CD4-positive, alpha-beta T cell treated with Interleukin-6 at 100 ng/mL for 8 hours (primary cell): ENCODE measurements at regions not wholly inside any gene's neighbourhood (a gene's known extent, or its start where the extent isn't known, plus 50 kb on each side); places are given as distances from the start of the nearest gene placed in this dataset.
A peak's percentile ranks its signal among the peaks of the same experiment; 100 is the strongest.
"Not testable (repeated sequence)": the region's sequence is repeated elsewhere in the genome, so short reads cannot be mapped to it uniquely, and the experiment has no call there.

Source experiments
- DNase-seq: peaks from one replicate; pipeline ENCODE4 v3.0.0-alpha.2; 2020; ENCODE audit warnings: mixed read lengths, low spot score

DNA sequence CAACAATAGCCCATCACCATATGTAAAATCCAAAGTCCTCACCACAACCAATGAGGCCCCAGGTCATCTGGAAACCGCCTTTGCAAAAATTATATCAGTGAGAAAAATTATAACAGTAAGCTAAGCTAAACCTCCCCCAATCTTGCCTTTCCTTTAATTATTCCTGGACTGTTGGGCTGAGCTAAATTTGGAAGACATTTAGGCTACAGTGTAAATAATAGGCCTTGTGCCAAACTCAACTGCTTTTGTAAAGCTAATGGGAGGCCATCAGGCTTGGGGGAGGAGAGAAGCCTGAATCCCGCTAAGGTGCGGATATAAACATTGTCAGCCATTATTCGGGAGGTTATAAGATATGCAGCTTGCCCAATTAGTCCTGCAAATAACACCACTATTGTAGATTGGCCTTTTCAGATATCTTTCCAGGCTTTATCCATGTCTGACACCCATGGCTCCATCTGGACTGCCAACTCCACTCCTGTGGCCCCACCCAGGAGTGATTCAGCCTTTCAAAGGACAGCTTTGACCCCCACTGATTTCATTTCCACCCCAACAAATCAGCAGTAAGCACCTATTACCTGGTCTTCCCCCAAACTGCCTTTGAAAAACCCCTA lies 53.0 kb upstream of the CA12 start:
- no peak for DNase-seq

DNA sequence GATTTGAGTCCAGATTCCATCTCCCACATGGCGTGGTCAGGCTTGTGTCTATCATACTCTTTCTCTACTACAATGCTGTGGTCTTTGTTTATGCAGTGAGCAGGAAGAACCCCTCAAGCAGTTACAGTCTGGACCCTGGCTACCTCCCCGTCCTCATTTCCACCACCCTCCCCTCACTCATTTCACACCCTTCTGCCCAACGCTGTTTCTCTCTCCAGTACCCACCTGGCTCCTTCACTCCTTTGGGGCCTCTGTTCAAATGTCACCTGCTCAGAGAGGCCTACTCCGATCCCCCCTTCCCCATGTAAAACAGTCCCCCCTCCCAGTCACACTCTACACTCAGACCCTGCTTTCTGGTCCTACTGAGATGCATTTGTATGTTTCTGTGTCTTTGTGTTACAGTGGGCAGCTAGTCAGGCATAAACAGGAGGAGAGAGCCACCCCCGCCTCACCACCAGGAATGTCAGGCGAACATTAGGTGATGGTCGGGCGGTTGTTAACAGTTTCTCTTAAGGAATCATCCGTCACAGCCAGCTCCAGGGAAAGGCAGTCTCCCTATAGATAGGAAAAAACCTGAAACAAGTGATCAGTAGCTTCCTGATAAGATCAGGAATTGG lies 53.7 kb upstream of the CA12 start:
- no peak for DNase-seq

- DNase-seq: no peak
Observed at GRCh38 chr15:63436341-63436740, 54.7 kb upstream of the CA12 start.

GRCh38 chr15:63436872-63437375 lies 55.3 kb upstream of the CA12 start:
- DNase-seq: peak; percentile 83

DNA sequence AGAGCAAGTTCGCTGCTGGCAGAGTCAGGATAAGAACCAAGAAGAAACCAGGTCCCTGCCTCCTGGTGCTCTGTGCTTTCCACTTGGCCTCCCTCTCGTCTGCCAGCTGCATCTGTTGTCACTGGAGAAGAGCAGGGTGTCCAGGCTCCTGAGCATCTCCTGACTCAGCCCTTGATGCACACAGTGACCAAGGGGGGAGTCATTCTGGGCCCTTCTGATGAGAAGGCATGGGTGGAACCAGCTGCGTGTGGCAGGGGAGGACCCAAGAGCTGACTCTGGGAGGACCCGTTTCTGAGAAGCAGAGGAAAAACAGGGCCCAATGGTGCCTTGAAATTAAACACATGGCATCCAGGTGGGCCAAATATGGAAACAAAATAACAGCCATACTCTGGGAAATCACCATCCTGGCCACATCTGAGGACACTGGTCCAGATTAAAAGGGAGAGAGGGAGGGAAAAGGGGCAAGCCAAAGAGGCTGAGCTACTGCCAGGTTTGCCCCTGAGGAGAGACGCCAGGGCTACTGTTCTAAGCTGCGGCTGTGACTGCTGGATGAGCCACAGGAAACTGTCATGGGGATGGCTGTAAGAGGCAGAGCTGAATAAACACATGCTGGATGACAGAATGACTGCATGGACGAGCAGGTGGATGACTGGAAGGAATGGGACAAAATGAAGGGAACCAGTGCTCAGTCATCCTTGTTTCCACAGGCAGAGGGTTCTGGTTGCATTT lies 58.1 kb upstream of the CA12 start:
- DNase-seq: no peak

DNA sequence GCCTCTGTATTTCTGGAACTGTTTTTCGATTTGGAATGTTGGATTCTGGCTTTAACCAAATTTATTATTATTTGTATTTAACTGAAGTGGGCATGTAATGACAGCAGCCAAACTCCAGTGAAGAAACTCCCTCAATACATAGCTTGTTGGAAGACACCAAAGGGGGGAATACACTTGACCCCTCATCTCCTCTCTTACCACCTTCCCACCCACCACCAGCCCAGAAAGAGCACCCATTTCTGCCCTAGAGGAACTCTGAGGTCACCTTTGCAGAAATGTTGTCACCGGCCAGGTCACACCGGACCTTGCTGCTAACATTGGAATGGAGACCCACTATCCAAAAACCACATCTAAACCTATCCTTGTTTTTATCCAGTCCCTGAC lies 58.6 kb upstream of the CA12 start:
- DNase-seq: no peak

DNA sequence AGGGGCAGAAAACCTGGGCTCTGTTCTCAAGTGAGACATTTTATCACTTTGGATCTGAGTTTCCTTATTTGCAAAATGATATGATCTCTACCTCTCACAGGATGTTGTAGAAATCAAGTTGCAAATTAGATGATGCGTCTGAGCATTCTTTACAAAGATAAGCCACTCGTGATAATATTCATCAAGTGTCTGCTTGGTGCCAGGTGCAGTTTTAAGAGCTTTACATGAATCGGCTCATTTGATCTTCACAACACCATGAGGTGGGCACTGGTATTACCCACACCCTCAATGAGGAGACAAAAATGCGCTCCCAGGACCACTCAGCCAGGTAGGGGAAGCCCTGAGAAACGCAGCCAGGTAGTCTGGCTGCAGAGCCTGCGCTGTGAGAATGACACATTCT lies 59.1 kb upstream of the CA12 start:
- no peak for DNase-seq

DNA sequence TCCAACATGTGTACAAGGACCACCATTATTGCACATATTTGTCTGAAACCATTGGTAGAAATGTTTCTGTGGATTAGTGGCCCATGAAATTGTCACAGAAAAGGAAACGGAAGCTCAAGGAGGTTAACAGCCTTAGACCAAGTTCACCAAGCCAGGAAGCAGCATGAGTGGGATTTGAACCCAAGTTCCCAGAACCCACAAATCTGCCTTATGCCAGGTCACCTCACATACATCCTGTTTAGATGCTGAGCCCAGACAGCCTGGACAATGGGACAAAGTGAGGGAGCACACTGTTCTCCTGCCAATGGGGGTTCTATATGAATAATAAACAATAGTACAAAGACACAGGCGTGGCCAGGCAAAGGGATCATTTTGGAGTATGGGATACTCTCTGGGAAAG lies 59.6 kb upstream of the CA12 start:
- DNase-seq: no peak

DNA sequence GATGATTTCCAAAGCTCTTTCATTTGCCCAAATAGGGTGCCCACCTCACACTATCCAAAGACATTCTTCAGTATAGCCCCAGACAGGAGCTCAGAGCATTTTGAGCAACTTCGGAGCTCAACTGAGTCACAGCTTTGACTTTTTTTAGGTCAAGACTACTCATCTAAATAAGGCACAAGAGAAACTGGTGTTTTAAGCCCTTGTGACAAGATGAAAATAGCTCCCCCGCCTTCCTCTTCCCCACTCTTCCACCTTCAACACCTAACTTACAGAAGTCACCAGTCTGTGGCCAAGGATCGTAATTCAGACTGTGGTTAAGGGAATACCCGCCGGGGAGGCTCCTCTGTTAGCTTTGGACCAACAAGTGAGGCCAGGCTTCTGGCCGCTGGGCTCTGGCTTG lies 60.4 kb upstream of the CA12 start:
- DNase-seq: no peak

- no peak for DNase-seq
Observed at GRCh38 chr15:63444611-63445010, 59.8 kb upstream of the USP3 start.

GRCh38 chr15:63446255-63446654 lies 58.1 kb upstream of the USP3 start:
- peak; percentile 12 for DNase-seq

GRCh38 chr15:63447017-63447676 lies 57.2 kb upstream of the USP3 start:
- DNase-seq: no peak

DNA sequence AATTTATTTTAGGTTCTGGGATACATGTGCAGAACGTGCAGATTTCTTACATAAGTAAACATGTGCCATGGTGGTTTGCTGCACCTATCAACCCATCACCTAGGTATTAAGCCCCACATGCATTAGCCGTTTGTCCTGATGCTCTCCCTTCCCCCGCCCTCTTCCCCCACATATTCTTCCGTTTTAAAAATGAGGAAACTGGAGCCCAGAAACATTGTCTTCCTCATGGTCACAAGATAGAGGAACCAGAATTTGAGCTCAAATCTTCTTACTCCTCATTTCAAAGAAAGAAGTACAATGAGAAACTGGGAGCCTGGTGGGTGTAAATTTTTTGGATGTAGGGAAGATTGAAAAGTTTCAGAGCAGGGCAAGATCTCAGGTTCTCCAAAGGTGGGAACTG lies 56.1 kb upstream of the USP3 start:
- DNase-seq: no peak

- not testable (repeated sequence) for DNase-seq
Observed at GRCh38 chr15:63448872-63449555, 55.4 kb upstream of the USP3 start.

DNA sequence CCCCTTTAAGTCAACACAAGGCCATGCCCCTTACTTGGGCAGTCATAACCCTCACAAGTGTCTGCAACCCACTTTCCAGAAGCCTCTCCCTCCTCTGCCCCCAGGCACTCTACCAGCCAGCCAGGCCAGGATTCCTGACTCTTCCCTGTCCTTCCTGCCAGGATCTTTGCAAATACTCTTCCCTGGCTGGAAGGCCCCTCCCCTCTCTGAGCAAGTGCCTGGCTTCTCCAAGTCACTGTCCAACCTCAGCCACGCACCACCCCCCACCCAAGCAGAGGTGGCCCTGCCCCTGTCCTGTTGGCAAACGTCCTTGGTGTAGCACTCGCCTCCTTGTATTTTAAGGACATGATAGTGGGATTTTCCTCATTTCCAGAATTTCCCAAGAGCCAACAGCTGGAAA lies 54.7 kb upstream of the USP3 start:
- DNase-seq: no peak

- no peak for DNase-seq
Observed at GRCh38 chr15:63450884-63451225, 53.5 kb upstream of the USP3 start.

DNA sequence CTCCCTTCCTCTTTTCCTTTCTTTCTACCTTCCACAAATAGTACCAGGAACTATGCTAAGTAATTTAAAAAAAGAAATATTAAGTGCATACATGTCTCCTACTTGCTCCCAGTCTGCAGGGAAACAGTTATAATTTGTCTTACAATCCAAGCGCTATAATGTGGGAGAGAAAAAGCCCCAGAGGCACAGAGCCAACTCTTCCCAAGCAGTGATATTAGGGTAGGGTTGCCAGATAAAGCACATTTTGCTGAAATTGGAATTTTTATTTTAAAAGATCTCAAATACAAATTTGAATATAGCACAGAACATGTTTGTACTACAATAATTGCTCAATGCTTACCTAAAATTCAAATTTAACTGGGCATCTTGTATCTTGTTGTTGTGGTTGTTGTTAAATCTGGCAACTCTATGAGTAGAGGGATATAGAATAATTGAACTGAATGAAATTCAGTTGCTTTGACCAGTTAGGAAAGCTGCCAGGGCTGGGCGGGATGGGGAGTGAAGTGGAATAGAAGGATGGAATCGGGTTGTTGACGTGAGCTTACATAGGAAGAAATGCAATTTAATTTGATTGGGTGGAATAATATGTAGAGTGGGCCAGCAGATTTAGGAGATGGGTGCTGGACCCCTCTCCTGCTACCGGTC lies 52.6 kb upstream of the USP3 start:
- DNase-seq: no peak

DNA sequence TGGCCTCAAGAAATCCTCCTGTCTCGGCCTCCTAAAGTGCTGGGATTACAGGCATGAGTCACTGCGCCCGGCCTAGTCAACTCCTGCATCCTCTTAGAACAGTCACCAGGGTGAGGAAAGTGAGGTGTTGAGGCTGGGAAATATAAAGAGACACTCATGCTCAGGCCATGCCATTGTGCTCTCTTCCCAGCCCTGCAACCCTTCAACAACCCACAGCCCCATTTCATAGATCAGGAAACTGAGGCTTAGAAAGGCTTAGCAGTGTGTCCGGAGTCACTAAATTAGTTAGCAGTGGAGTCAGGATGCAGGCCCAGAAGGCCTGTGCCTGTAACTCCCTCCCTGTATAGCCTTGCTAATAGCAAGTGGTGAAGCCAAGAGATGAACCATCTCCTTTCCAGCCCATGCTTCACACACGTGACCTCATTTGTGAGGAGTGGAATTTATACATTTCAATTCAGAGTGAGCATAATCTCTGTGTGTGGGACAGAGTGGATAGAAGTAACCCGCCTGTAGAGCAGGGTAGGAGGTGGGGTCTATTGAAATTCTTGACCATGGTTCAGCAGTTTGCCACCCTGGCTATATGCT lies 51.7 kb upstream of the USP3 start:
- DNase-seq: no peak

DNA sequence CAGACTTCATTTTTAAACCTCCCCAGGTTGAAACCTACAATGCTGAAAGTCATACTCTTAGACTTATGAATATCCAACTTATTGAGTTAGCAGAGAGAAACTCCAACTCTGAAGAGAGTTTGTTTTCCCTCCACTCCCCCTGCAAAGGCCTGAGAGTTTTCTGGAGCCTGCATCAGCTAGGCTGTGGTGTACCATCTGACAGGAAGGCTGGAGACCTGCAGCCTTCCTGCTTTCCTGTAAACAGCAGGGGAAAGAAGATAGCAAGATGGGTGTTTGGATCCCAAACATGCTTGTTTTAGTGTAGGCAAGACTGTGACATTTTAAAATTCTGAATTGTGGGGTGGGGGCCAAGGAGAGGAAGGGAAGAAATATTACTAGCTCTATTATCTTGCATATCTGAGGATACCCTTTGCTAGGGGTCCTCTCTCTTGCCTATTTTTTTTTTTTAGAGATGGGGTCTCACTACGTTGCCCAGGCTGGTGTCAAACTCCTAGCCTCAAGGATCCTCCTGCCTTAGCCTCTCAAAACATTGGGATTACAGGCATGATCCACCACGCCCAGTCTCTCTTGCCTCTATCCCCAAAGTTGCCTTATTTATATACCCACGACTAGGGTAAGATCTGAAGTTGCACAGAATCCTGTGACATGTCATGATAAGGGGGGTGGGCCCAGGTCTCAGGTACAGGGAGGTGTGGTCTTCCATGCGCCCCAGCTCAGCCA lies 51.0 kb upstream of the USP3 start:
- DNase-seq: no peak

DNA sequence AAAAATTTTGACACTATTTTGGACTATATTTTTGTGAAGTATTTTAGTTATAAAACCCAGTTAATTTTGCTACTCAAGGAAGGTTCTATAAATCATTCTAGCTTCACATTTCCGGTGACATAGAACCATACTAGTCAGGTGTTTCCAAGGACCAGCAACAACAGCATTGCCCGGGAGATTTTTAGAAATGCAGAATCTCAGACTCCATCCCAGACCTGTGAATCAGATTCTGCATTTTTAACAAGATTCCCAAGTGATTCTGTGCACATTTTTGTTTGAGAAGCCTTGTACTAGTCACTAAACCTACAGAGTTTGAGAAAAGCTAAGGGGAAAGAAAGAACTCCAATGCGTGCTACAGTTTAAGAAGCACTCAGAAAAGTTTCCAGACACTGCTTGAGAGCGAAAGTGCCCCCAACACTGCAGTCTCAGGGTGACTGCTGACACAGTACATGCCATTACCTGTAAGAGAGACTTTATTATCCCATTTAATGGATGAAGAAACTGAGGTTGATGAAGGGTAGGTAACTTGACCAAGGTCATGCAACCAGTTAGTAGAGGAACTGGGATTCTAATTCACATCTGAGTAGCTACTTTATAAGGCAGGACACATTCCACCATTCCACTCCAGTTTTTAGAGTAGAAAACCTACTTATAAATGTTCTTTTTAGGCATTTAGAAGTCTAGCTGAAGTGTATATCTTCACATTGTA lies 49.7 kb upstream of the USP3 start:
- no peak for DNase-seq
